Keratinocyte (primary cell): ENCODE measurements at regions not wholly inside any gene's neighbourhood (a gene's known extent, or its start where the extent isn't known, plus 50 kb on each side); places are given as distances from the start of the nearest gene placed in this dataset.
"Not testable (repeated sequence)": the region's sequence is repeated elsewhere in the genome, so short reads cannot be mapped to it uniquely, and the experiment has no call there.

Source experiments
- EZH2 ChIP-seq: IDR thresholded peaks from one replicate; pipeline ENCODE4 v1.6.1; 2012; ENCODE audit warnings: inconsistent platforms, mild to moderate bottlenecking, low read length, moderate library complexity
- TF ChIP-seq, protein P1 (sequence below), 3 experiments: IDR thresholded peaks in 1 of 3; conservative IDR thresholded peaks in 1 of 3; optimal IDR thresholded peaks in 1 of 3; 2 replicates in 2 of 3; 3 replicates in 1 of 3; pipeline versions ENCODE3 to v1.5.1; 2011; ENCODE audit warnings: low read length in 3 of 3, mild to moderate bottlenecking in 3 of 3, moderate library complexity in 2 of 3, control low read depth in 1 of 3, inconsistent platforms in 1 of 3; ENCODE audit not compliant: insufficient read depth in 2 of 3; ENCODE audit errors: extremely low read depth in 1 of 3

DNA sequence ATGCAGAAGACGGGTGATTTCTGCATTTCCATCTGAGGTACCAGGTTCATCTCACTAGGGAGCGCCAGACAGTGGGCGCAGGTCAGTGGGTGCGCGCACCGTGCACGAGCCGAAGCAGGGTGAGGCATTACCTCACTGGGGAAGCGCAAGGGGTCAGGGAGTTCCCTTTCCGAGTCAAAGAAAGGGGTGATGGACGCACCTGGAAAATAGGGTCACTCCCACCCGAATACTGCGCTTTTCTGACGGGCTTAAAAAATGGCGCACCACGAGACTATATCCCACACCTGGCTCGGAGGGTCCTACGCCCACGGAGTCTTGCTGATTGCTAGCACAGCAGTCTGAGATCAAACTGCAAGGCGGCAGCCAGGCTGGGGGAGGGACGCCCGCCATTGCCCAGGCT lies 1246.0 kb upstream of the PABPC4L start:
- TF ChIP-seq, protein P1, sequence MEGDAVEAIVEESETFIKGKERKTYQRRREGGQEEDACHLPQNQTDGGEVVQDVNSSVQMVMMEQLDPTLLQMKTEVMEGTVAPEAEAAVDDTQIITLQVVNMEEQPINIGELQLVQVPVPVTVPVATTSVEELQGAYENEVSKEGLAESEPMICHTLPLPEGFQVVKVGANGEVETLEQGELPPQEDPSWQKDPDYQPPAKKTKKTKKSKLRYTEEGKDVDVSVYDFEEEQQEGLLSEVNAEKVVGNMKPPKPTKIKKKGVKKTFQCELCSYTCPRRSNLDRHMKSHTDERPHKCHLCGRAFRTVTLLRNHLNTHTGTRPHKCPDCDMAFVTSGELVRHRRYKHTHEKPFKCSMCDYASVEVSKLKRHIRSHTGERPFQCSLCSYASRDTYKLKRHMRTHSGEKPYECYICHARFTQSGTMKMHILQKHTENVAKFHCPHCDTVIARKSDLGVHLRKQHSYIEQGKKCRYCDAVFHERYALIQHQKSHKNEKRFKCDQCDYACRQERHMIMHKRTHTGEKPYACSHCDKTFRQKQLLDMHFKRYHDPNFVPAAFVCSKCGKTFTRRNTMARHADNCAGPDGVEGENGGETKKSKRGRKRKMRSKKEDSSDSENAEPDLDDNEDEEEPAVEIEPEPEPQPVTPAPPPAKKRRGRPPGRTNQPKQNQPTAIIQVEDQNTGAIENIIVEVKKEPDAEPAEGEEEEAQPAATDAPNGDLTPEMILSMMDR (optimal IDR thresholded peaks at IDR 0.05 in 1 of 3, IDR thresholded peaks at IDR 0.05 in 1 of 3, conservative IDR thresholded peaks at IDR 0.05 in 1 of 3; ENCODE audit: extremely low read depth in 1 of 3, insufficient read depth in 2 of 3, low read length in 3 of 3) = not testable (repeated sequence)
- not testable (repeated sequence) for TF ChIP-seq EZH2
